Stimulated activated CD8-positive, alpha-beta memory T cell treated with anti-CD3 and anti-CD28 coated beads, Interleukin-7, amount 100 ng/mL, for 24 hours (primary cell): ENCODE measurements at regions not wholly inside any gene's neighbourhood (a gene's known extent, or its start where the extent isn't known, plus 50 kb on each side); places are given as distances from the start of the nearest gene placed in this dataset.

ENCODE experiments used
- DNase-seq: peaks from one replicate; pipeline ENCODE4 v3.0.0-alpha.2; 2020; ENCODE audit warnings: low read depth

GRCh38 chr5:89407054-89407453 is 524.1 kb upstream of the MEF2C start:
- no peak for DNase-seq

GRCh38 chr5:89401659-89402058 is 518.7 kb upstream of the MEF2C start:
- DNase-seq, result no peak

- DNase-seq, result no peak
Measured at GRCh38 chr5:89401012-89401411, 518.0 kb upstream of the MEF2C start.

GRCh38 chr5:89399548-89399947 is 516.6 kb upstream of the MEF2C start:
- DNase-seq, result no peak

- no peak for DNase-seq
Measured at GRCh38 chr5:89397096-89397495, 514.1 kb upstream of the MEF2C start.

DNA sequence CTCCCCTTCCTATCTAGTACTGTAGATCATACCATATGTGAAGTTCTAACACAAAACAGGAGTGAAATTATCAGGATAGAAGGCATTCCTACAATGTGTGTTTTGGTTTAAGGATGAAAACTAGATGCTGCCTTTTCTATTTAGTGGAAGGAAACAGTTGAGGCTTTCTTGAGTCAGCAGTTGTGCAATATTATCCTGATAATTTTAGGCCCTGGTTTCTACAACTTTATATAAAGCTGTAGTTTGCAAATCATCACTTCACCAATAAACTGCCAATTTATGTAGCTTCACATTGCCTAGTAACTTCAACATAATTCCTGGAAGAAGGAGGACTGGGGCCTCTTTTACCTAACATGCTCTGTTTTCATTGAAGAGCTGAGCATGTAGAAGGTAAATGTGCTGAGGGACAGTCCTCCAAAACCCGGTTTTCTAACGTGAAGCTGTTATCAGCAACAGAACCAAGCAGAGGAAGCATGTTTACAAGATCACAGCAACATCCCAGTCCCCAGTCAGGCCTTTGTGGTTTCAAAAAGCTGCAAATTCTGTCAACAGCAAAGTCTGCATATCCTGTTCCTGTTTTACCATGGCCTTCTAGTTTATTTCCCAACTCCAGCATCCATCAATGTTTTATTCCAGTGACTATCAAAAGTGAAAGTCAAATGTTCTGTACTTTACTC is 513.4 kb upstream of the MEF2C start:
- no peak for DNase-seq

- DNase-seq, result no peak
Measured at GRCh38 chr5:89395111-89395510, 512.1 kb upstream of the MEF2C start.

- DNase-seq, result no peak
Measured at GRCh38 chr5:89388872-89389271, 505.9 kb upstream of the MEF2C start.

GRCh38 chr5:89384391-89384790 is 501.4 kb upstream of the MEF2C start:
- no peak for DNase-seq

GRCh38 chr5:89380635-89381034 is 497.7 kb upstream of the MEF2C start:
- no peak for DNase-seq

- no peak for DNase-seq
Measured at GRCh38 chr5:89377767-89378455, 494.9 kb upstream of the MEF2C start.

DNA sequence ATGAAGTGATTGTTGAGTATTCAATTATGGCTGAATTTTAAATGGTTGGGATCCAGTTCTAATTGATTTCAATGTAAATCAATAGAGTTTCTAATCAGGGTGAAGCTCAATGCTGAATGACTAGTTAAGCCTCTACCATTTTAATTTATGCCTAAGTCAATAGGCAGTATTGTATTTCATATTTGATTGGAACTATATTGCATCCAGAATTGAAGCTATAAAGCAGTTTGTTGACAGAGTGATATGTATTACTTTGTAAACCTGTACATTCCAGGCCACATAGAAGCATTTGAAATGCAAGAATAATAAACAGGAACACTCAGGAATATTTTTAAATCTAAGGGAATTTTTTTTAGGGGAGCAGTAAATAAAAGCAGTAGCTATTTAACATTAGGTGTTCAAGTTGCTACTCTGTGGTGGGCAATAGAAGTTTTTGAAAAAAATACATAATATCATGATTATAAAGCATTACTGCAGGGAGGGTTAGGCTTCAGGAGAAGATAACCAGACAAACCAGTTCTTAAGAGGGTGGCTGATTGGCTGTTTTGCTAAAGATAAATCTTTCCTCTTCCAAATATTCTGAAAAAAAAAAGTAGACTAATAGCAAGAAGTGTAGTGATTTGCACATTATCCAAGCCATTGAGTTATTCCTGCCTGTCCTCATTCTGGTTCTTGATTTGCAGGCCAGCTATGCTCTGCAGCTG is 492.0 kb upstream of the MEF2C start:
- no peak for DNase-seq

- no peak for DNase-seq
Measured at GRCh38 chr5:89374144-89374784, 491.3 kb upstream of the MEF2C start.

DNA sequence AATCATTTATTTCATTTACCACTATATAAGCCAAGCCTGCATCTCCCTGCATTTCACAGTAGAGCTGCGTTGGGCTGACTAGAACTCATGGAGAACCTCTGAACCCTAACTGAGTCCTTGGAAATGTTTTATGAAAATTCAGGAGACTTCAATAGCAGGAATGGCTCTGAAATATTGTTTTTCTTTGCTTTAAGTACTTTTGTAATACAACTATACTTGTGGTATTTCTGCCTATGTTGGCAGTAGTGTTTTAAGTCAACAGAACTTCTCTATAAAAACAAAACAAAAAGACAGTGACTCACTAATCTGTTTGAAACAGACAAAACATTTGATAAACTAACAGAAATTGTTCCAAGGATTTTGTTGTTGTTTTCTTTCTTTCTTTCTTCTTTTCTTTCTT is 489.2 kb upstream of the MEF2C start:
- no peak for DNase-seq

- DNase-seq, result no peak
Measured at GRCh38 chr5:89371646-89372045, 488.7 kb upstream of the MEF2C start.

- DNase-seq, result no peak
Measured at GRCh38 chr5:89359046-89359445, 476.1 kb upstream of the MEF2C start.

DNA sequence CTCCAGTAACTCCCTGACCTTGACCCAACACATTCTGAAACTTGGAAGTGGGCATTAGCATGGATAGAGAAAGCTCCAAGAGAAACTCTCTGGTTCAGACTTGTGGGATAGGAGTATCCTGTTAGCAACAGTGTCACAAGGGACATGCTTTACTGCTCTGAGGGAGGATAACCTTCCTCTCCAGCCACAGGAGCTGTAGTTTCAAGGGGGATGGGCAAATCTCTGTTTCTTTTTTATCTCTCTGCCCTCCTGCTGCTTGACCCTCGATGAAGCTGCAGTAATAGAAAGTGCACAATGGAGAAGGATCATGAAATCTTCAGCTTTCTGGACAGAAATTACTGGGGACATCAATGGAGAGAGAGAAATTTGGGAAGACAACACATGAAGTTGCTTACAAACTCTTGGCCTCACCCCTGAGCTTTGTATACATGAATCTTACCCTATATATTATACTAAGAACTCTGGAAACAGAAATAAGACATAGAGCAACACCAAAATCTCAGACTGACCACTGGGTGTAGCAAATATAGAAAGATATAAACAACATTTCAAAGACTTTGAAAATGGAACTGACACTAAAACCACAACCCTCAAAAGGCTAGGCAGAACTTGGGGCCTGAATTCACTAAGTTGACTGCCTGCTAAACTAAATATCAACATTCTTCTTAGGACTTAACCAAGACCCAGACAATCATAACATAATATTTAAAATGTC is 471.0 kb upstream of the MEF2C start:
- DNase-seq, result no peak

DNA sequence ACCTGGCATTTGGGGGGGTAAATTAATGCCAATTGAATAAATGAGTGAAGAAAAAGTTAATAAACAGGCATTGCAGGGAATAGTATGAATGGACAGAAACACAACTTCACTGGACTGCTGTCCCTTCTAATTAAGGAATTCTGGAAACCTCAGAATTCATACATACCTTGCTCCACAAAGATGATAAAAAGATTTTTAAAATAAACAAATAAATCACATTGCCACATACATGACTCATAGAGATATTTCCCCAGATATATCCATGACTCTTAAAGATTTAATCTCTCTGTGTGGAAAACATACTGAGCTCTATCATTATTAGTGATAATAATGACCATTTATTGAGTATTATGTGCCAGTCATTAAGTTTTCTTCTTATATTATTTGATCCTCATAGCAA is 469.0 kb upstream of the MEF2C start:
- DNase-seq, result no peak

DNA sequence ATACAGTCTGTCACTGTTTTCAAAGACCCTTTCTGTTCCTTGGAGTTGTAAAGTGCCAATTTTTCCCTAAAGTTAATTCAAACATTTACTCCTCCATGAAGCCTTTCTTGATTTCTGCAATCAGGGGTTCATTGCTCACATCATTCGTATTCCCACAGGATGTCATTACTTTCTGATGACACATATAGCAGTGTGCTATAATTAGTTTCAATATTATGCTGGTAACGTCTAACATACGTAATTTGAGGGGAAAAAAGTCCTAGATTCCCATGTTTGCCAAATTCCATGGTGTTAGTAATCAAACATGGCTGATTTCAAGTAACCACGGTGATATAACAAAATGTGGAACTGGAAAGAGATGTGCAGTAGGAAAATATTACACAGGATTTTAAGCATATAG is 468.2 kb upstream of the MEF2C start:
- DNase-seq, result no peak

DNA sequence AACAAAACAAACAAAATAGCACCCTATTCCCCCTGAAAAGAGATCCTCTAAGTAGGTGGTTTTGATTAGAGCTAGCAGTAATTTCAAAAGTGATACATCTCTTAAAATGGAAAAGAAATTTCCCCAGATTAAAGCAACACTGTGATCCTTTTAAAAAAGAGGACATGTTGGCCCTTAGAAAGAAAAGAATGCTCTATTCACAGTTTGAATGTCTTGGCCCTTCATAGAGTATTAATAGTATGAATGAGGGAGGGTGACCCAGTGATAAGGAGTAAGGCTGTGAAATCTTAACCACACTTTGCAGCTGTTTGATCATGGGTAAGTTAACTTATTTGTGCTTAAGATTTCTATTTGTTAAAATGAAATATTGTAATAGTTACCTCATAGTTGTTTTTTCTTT is 467.7 kb upstream of the MEF2C start:
- DNase-seq, result no peak

DNA sequence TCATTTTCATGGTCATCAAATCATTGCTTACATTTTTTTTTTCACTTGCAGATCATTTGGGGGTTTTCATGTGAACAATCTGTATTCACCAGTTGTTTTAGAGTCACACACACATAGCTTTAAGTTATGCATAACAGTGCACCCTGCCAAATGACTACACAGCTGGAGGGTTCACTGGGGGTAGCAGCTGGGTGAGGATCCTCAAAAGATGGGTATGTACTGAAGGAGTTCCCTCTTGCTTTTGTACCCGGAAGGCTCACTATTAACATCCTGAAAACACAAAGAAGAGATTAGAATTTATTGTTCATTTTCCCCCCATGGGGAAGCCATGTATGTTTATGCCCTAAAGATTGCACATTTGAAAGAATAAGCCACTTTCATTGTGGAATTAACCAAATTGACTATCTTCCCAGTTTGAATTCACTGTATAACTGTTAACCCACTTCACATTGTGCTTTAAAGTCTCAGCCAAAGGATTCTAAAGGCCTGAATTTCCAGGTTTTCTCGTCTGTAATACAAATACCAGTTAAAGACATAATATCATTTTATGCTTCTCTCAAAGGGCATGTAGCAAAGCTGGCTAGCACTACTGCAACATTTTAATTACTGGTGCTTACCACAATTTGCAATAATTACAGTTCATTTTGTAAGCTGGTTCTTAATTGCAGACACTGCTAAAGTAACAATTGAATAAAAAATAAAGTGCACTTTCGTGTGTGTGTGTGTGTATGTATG is 466.4 kb upstream of the MEF2C start:
- no peak for DNase-seq

GRCh38 chr5:89346573-89346972 is 463.6 kb upstream of the MEF2C start:
- no peak for DNase-seq
